ENCODE measurements at regions not wholly inside any gene's neighbourhood (a gene's known extent, or its start where the extent isn't known, plus 50 kb on each side); places are given as distances from the start of the nearest gene placed in this dataset.

DNA sequence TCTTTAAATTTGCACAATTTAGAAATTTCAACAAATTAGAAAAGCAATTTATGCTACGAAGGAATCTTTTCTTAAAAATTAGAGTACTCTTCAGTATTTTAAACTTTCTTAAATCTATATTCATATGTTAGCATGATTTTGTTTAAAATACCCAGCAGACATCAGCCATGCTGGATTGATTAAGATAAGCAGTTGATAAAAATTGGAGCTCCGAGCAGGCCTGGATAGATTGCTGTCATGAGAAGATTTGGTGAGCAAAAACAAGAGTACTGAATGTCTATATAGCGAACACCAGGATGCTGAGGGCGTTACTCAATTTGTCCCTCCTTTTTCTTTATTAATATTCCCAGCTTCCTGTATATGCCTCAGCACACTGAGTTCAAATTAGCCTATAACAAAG lies 108.4 kb upstream of the SLC35B3 start:
- Histone ChIP-seq H3K27ac (peak overlapping the region in 1 of 21 experiments; percentile 25), H3K4me3 (no peak overlapping the region)

DNA sequence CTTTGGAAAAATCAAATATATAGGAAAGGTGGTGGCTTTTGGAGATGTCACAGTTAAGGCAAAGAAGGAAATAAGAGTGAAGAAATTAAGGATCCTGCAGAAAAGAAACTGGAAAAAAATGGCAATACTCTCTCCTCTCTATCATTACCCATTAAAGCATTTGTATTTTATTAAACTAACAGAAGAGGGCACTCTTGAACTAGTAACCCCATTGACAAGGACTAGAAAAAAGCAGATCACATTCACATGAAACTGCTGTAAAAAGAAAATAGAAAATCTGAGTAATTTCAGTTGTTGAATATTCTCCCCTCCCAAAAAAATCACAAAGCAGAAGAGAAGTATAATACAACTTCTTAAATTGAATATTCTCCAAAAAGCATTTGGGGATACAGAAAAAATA lies 104.1 kb upstream of the SLC35B3 start:
- no peak overlapping the region for H3K4me3 ChIP-seq
- H3K27ac ChIP-seq = no peak overlapping the region

DNA sequence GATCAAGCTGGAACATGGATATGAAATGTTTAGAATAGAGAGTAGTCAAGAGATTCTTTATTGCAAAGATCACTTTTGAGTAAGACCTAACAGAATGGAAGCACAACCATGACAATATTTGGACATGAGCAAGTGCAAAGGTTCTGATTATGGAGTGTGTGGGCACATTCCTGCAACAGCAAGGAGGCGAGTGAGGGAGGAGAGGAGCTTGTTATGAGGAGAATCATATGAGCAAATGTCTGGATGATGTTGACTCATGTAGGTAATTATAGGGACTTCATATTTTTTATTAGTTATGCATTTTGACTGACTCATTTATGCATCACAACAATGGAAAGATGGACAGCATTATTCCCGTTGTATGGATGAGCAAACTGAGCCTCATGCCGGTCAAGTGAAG lies 100.8 kb upstream of the SLC35B3 start:
- Histone ChIP-seq H3K27ac (no peak overlapping the region), H3K4me3 (no peak overlapping the region)

GRCh38 chr6:8535519-8535918 lies 100.2 kb upstream of the SLC35B3 start:
- H3K4me3 ChIP-seq = no peak overlapping the region
- H3K27ac ChIP-seq = no peak overlapping the region

GRCh38 chr6:8530785-8531435 lies 95.6 kb upstream of the SLC35B3 start:
- Histone ChIP-seq H3K4me3 (peak overlapping the region in 1 of 7 experiments; percentile 20), H3K27ac (peak overlapping the region in 2 of 21 experiments; percentile 26 to 68)

- Histone ChIP-seq H3K27ac (peak overlapping the region in 1 of 21 experiments; percentile 68), H3K4me3 (no peak overlapping the region)
These were observed 93.9 kb upstream of the SLC35B3 start for GRCh38 chr6:8529250-8529649.

- peak overlapping the region in 1 of 21 experiments; percentile 68 for H3K27ac ChIP-seq
- H3K4me3 ChIP-seq = no peak overlapping the region
These were observed 92.5 kb upstream of the SLC35B3 start for GRCh38 chr6:8527818-8528217.

DNA sequence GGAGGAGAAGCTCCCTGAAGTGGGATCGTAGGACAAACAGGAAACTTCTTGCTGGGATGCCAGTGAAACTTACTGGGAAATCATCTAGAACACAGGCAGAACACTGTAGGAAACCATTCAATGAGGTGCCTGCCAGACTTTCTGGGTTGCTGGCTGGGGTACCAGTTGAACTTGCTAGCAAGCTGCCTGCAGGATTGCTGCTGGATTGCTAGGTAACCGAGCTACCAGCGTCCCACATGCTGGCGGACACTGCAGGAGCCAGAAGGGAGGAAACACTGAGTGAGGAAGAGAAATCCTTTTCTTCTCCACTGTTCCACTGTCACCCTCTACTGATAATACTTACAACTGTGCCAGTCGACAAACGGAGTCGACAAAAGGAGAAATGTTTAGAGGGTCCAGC lies 91.3 kb upstream of the SLC35B3 start:
- H3K27ac ChIP-seq = peak overlapping the region in 1 of 21 experiments; percentile 53
- H3K4me3 ChIP-seq = no peak overlapping the region

GRCh38 chr6:8525370-8525769 lies 90.0 kb upstream of the SLC35B3 start:
- Histone ChIP-seq H3K4me3 (no peak overlapping the region), H3K27ac (no peak overlapping the region)

- H3K27ac ChIP-seq = peak overlapping the region in 3 of 21 experiments; percentile 43 to 62 (median 47)
- peak overlapping the region in 2 of 7 experiments; percentile 8 to 10 for H3K4me3 ChIP-seq
These were observed 77.8 kb upstream of the SLC35B3 start for GRCh38 chr6:8513174-8513573.

GRCh38 chr6:8507286-8507685 lies 71.9 kb upstream of the SLC35B3 start:
- H3K27ac ChIP-seq = no peak overlapping the region
- H3K4me3 ChIP-seq = no peak overlapping the region

DNA sequence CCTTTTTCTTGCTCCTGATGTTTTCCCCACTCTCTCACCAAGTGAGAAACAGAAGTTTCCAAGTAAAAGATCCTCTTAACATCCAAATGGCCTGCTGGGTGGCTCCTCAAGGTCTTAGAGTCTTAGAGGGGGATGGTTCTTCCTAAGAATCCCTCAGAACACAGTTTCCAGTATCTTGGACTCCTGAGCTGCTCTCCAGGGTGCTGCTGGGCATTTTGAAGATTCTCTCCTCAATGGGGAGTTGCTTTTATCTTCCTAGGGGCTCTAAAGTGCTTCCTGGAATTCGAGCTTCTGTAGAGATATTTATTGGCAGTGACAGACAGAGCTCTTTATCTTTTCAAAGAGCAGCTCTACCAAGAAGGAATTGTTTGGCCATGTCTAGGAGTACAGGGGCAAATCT lies 70.8 kb upstream of the SLC35B3 start:
- no peak overlapping the region for H3K27ac ChIP-seq
- H3K4me3 ChIP-seq = no peak overlapping the region

DNA sequence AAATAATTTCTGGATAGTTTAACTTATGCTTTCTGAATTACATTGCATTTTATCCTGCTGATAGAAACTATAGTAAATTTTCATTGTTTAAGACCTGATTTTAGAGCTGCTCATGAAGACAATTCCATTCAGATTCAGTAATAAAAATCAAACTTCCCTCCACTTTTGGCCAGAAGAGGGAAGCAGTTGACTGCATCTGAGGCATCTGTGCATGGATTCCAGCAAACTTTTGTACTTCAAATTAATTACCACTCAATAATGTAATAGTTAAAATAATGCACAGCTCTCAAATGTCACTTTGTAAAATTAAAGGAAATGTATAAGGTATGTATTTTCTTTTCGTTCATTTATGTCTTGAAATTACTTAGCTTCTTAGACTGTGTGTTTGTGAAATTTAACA lies 64.2 kb upstream of the SLC35B3 start:
- no peak overlapping the region for H3K27ac ChIP-seq
- H3K4me3 ChIP-seq = no peak overlapping the region

- no peak overlapping the region for H3K4me3 ChIP-seq
- H3K27ac ChIP-seq = no peak overlapping the region
These were observed 59.4 kb upstream of the SLC35B3 start for GRCh38 chr6:8494730-8495129.

GRCh38 chr6:8492536-8493133 lies 57.3 kb upstream of the SLC35B3 start:
- H3K4me3 ChIP-seq = no peak overlapping the region
- H3K27ac ChIP-seq = no peak overlapping the region

Data from skin epidermis (tissue), 12 donors.